Endothelial cell of umbilical vein (primary cell): ENCODE measurements at regions not wholly inside any gene's neighbourhood (a gene's known extent, or its start where the extent isn't known, plus 50 kb on each side); places are given as distances from the start of the nearest gene placed in this dataset.

Source experiments
- BruUV-seq: library from RNA; stranded (reverse); fragments of 400-500 nt; replicated peaks from 2 replicates; lab custom pipeline; 2021; lab: Mats Ljungman, UMichigan
- CTCF ChIA-PET: fragments of 300-600, 350-600 bp; sonication (Branson Sonifier 250); formaldehyde crosslinking; loops from one replicate; lab custom pipeline; 2021; ENCODE audit warnings: antibody characterized with exemption, inconsistent platforms; lab: Charles Lee
- POLR2A ChIA-PET: fragments of 300-600, 350-600 bp; sonication (Branson Sonifier 250); formaldehyde crosslinking; loops from one replicate; lab custom pipeline; 2021; ENCODE audit warnings: antibody characterized with exemption, inconsistent platforms; lab: Charles Lee
- DNase-seq: peaks from one replicate; pipeline ENCODE4 v3.0.0-alpha.2; 2011; ENCODE audit warnings: low read depth, low spot score
- FAIRE-seq: peaks from 2 replicates; lab custom pipeline; 2011; peaks lifted over from hg19 to GRCh38; lab: Jason Lieb, UNC
- H2AFZ ChIP-seq: 2 replicates; pipeline ENCODE4 v1.6.0; 2012; ENCODE audit warnings: low read depth, low read length, control low read depth, inconsistent platforms
- H3K27ac ChIP-seq: 2 replicates; pipeline ENCODE4 v1.5.1; 2011; ENCODE audit warnings: low read depth, mild to moderate bottlenecking, control low read depth, low read length, moderate library complexity; ENCODE audit not compliant: insufficient read depth
- H3K27me3 ChIP-seq, 2 experiments: 2 replicates each; pipeline versions ENCODE4 v1.6.0 to v1.6.1; 2011; ENCODE audit warnings: low read length in 2 of 2, mixed read lengths in 1 of 2; ENCODE audit not compliant: control insufficient read depth in 2 of 2, insufficient read depth in 2 of 2
- H3K36me3 ChIP-seq, 2 experiments: 2 replicates in 1 of 2; 3 replicates in 1 of 2; pipeline ENCODE4 v1.5.1; 2011; ENCODE audit warnings: low read length in 2 of 2, mild to moderate bottlenecking in 1 of 2, moderate library complexity in 1 of 2; ENCODE audit not compliant: control insufficient read depth in 2 of 2, insufficient read depth in 2 of 2; ENCODE audit errors: extremely low read depth in 1 of 2
- H3K4me1 ChIP-seq: 3 replicates; pipeline ENCODE4 v1.5.1; 2011; ENCODE audit warnings: mild to moderate bottlenecking, low read length; ENCODE audit not compliant: control insufficient read depth, insufficient read depth; ENCODE audit errors: extremely low read depth
- H3K4me2 ChIP-seq: 2 replicates; pipeline ENCODE4 v1.6.1; 2011; ENCODE audit warnings: low read length, control low read depth, mixed read lengths; ENCODE audit not compliant: insufficient read depth
- H3K4me3 ChIP-seq, 3 experiments: fragments of 200-600 bp in 1 of 3; sonication (generic), shearing (Covaris generic) in 1 of 3; replicated peaks in 1 of 3; 2 replicates each; pipeline ENCODE4 v1.5.1; 2011 to 2016; ENCODE audit warnings: control low read depth in 3 of 3, low read length in 3 of 3, mild to moderate bottlenecking in 2 of 3, inconsistent platforms in 1 of 3, low read depth in 1 of 3, moderate library complexity in 1 of 3; ENCODE audit not compliant: insufficient read depth in 1 of 3
- H3K79me2 ChIP-seq: 2 replicates; pipeline ENCODE4 v1.6.0; 2012; ENCODE audit warnings: low read length, inconsistent platforms; ENCODE audit not compliant: control insufficient read depth, insufficient read depth
- H3K9ac ChIP-seq: replicated peaks from 2 replicates; pipeline ENCODE3; 2011; ENCODE audit warnings: low read length, control low read depth; ENCODE audit not compliant: insufficient read depth; ENCODE audit errors: extremely low read depth
- H3K9me1 ChIP-seq: replicated peaks from 3 replicates; pipeline ENCODE4 v1.6.0; 2011; ENCODE audit warnings: mild to moderate bottlenecking, low read length; ENCODE audit not compliant: control insufficient read depth, insufficient read depth; ENCODE audit errors: extremely low read depth
- H3K9me3 ChIP-seq: replicated peaks from 2 replicates; pipeline ENCODE4 v1.5.1; 2012; ENCODE audit warnings: low read length, inconsistent platforms; ENCODE audit not compliant: control insufficient read depth, insufficient read depth
- H4K20me1 ChIP-seq: replicated peaks from 2 replicates; pipeline ENCODE3; 2011; ENCODE audit warnings: mild to moderate bottlenecking, low read length; ENCODE audit not compliant: control insufficient read depth, insufficient read depth; ENCODE audit errors: extremely low read depth
- CTCF ChIP-seq, 2 donors: IDR thresholded peaks; 1 replicate in 1 of 2; 2 replicates in 1 of 2; pipeline ENCODE4 v1.5.1; 2011; ENCODE audit warnings: low read length in 2 of 2, mild to moderate bottlenecking in 2 of 2, moderate library complexity in 2 of 2, control low read depth in 1 of 2, inconsistent platforms in 1 of 2, low read depth in 1 of 2; ENCODE audit not compliant: insufficient read depth in 1 of 2; ENCODE audit errors: extremely low read depth in 1 of 2
- EZH2 ChIP-seq: IDR thresholded peaks from 2 replicates; pipeline ENCODE4 v1.6.1; 2012; ENCODE audit warnings: borderline replicate concordance, low read depth, mild to moderate bottlenecking, moderate library complexity, low read length, inconsistent platforms; ENCODE audit not compliant: severe bottlenecking
- FOS ChIP-seq: IDR thresholded peaks from 2 replicates; pipeline ENCODE4 v1.6.1; 2011; ENCODE audit warnings: mild to moderate bottlenecking, low read length, moderate library complexity, borderline replicate concordance; ENCODE audit not compliant: insufficient read depth
- GATA2 ChIP-seq: IDR thresholded peaks from 2 replicates; pipeline ENCODE4 v1.7.0; 2011; ENCODE audit warnings: low read depth, mild to moderate bottlenecking, moderate library complexity, mixed read lengths, low read length; ENCODE audit not compliant: insufficient read length, insufficient read depth
- JUN ChIP-seq: IDR thresholded peaks from 2 replicates; pipeline ENCODE4 v1.6.1; 2011; ENCODE audit warnings: borderline replicate concordance, low read depth; ENCODE audit not compliant: insufficient read length, insufficient read depth
- MAX ChIP-seq: IDR thresholded peaks from 2 replicates; pipeline ENCODE4 v1.6.1; 2011; ENCODE audit not compliant: insufficient read depth, insufficient read length
- MYC ChIP-seq: IDR thresholded peaks from one replicate; pipeline ENCODE4 v1.6.1; 2011; ENCODE audit warnings: mild to moderate bottlenecking, low read depth, low read length
- POLR2A ChIP-seq: IDR thresholded peaks from 2 replicates; pipeline ENCODE4 v1.6.1; 2012; ENCODE audit warnings: low read depth, mild to moderate bottlenecking, control low read depth, low read length
- POLR2AphosphoS5 ChIP-seq: IDR thresholded peaks from 2 replicates; pipeline ENCODE4 v1.6.1; 2012; ENCODE audit warnings: low read depth, mild to moderate bottlenecking, control low read depth, low read length, moderate library complexity; ENCODE audit not compliant: insufficient read depth
- dilution Hi-C: fragments of 300-500 bp; cut with MboI; formaldehyde crosslinking; loops from one replicate; pipeline ENCODE4 v1.15.0; 2019; ENCODE audit warnings: low sequenced_read_pairs; ENCODE audit not compliant: extremely low pct_ligation_motif_present
- intact Hi-C: fragments of 100-400 bp; cut with micrococcal nuclease; formaldehyde crosslinking; loops from one replicate; pipeline ENCODE4 v1.10.0; 2022

GRCh38 chr4:137198791-137199190 is 333.5 kb downstream of the PCDH18 start:
- FAIRE-seq, result no peak
- no peaks in the 10 kb centered on the region for H3K9me1 ChIP-seq
- intact Hi-C loops, result no loop called here

More at GRCh38 chr4:137198791-137199190, 333.5 kb downstream of the PCDH18 start:
- Histone ChIP-seq H2AFZ (no peak overlapping the region), H3K4me3 (no peak overlapping the region), H4K20me1 (no peaks in the 10 kb centered on the region), H3K27ac (no peak overlapping the region), H3K36me3 (no peaks in the 10 kb centered on the region), H3K79me2 (no peaks in the 10 kb centered on the region), H3K9me3 (no peaks in the 10 kb centered on the region), H3K9ac (no peak overlapping the region), H3K4me1 (no peaks in the 10 kb centered on the region), H3K4me2 (no peak overlapping the region), H3K27me3 (no peaks in the 10 kb centered on the region)
- no peak for DNase-seq
- ChIA-PET CTCF (no interaction called here), POLR2A (no interaction called here)
- TF ChIP-seq GATA2 (no peak), FOS (no peak), POLR2AphosphoS5 (no peak), MAX (no peak), EZH2 (no peak), POLR2A (no peak), MYC (no peak), JUN (no peak), CTCF (IDR thresholded peaks at IDR 0.05; ENCODE audit: extremely low read depth in 1 of 2, insufficient read depth in 1 of 2, low read depth in 1 of 2, low read length in 2 of 2) (no peak)
- no TSS peak for BruUV-seq
- dilution Hi-C loops, result no loop called here
